ENCODE measurements at regions not wholly inside any gene's neighbourhood (a gene's known extent, or its start where the extent isn't known, plus 50 kb on each side); places are given as distances from the start of the nearest gene placed in this dataset.

GRCh38 chr7:63067897-63068585 lies 930.6 kb upstream of the ZNF722 start:
- DNase-seq = no peak
- H3K9me3 ChIP-seq = peaks cover 0 to 35% (median 6%) of the 10 kb centered on the region in 3 donors
- no peaks in the 10 kb centered on the region for H3K27me3 ChIP-seq
- intact Hi-C loops (cut with DNase I) = no loop called here
- H3K4me1 ChIP-seq = no peaks in the 10 kb centered on the region
- WGBS, 2 donors = 49 to 52% methylated on average over 4 to 7 of the region's 42 CpGs
- H3K36me3 ChIP-seq = no peaks in the 10 kb centered on the region
- no peak overlapping the region for H3K4me3 ChIP-seq
- no peak overlapping the region for H3K27ac ChIP-seq
- TF ChIP-seq CTCF (IDR thresholded peaks at IDR 0.05) (no peak), POLR2A (IDR thresholded peaks at IDR 0.05) (no peak)

GRCh38 chr7:63070696-63071095 lies 928.0 kb upstream of the ZNF722 start:
- Histone ChIP-seq H3K4me3 (no peak overlapping the region), H3K36me3 (no peaks in the 10 kb centered on the region), H3K4me1 (no peaks in the 10 kb centered on the region), H3K27me3 (no peaks in the 10 kb centered on the region), H3K9me3 (peaks cover 0 to 42% (median 6%) of the 10 kb centered on the region in 3 donors), H3K27ac (no peak overlapping the region)
- intact Hi-C loops (cut with DNase I) = no loop called here
- DNase-seq = no peak
- no peak for TF ChIP-seq POLR2A (IDR thresholded peaks at IDR 0.05)
- TF ChIP-seq CTCF (IDR thresholded peaks at IDR 0.05) = no peak
- 43 to 51% methylated on average over 1 to 3 of the region's 6 CpGs for WGBS, 2 donors

GRCh38 chr7:63071396-63071795 lies 927.3 kb upstream of the ZNF722 start:
- intact Hi-C loops (cut with DNase I) = no loop called here
- WGBS, 2 donors = 0 to 33% methylated on average over 1 of the region's 1 CpG

GRCh38 chr7:63071920-63072319 lies 926.7 kb upstream of the ZNF722 start:
- no peak for DNase-seq

More at GRCh38 chr7:63071396-63071795, 927.3 kb upstream of the ZNF722 start:
- TF ChIP-seq POLR2A (IDR thresholded peaks at IDR 0.05) (no peak), CTCF (IDR thresholded peaks at IDR 0.05) (no peak)
- Histone ChIP-seq H3K27ac (no peak overlapping the region), H3K9me3 (peaks cover 0 to 47% (median 6%) of the 10 kb centered on the region in 3 donors), H3K36me3 (no peaks in the 10 kb centered on the region), H3K27me3 (no peaks in the 10 kb centered on the region), H3K4me3 (no peak overlapping the region), H3K4me1 (no peaks in the 10 kb centered on the region)
- DNase-seq = no peak

More at GRCh38 chr7:63071920-63072319, 926.7 kb upstream of the ZNF722 start:
- no peaks in the 10 kb centered on the region for H3K4me1 ChIP-seq
- no peaks in the 10 kb centered on the region for H3K27me3 ChIP-seq
- H3K36me3 ChIP-seq = no peaks in the 10 kb centered on the region
- H3K9me3 ChIP-seq = peaks cover 0 to 50% (median 10%) of the 10 kb centered on the region in 3 donors
- H3K4me3 ChIP-seq = no peak overlapping the region
- intact Hi-C loops (cut with DNase I) = no loop called here
- no peak overlapping the region for H3K27ac ChIP-seq
- WGBS, 2 donors = 11 to 50% methylated on average over 2 to 3 of the region's 5 CpGs
- no peak for TF ChIP-seq POLR2A (IDR thresholded peaks at IDR 0.05)
- no peak for TF ChIP-seq CTCF (IDR thresholded peaks at IDR 0.05)

Data from esophagus squamous epithelium (tissue), 5 donors.